HepG2 (cell line): ENCODE measurements at regions not wholly inside any gene's neighbourhood (a gene's known extent, or its start where the extent isn't known, plus 50 kb on each side); places are given as distances from the start of the nearest gene placed in this dataset.

ENCODE experiments used
- ARNT ChIP-seq: fragments of 450-650 bp; IDR thresholded peaks from 2 replicates; pipeline ENCODE4 v1.6.1; 2017
- ARNT2 ChIP-seq: sonication (generic); formaldehyde crosslinking; IDR thresholded peaks from 2 replicates; pipeline ENCODE4 v1.8.0; 2022; ENCODE audit warnings: mild to moderate bottlenecking, low read depth, missing genetic modification reagents, moderate library complexity
- CAMTA2 ChIP-seq: sonication (generic); formaldehyde crosslinking; IDR thresholded peaks from 2 replicates; pipeline ENCODE4 v1.4.0; 2020; ENCODE audit warnings: mild to moderate bottlenecking, missing genetic modification reagents, borderline replicate concordance
- GFI1 ChIP-seq: sonication (generic); formaldehyde crosslinking; IDR thresholded peaks from 2 replicates; pipeline ENCODE4 v1.5.0; 2020; ENCODE audit warnings: missing genetic modification reagents, mild to moderate bottlenecking, borderline replicate concordance
- HOXA7 ChIP-seq: sonication (generic); formaldehyde crosslinking; IDR thresholded peaks from 2 replicates; pipeline ENCODE4 v1.8.1; 2022; ENCODE audit warnings: mild to moderate bottlenecking, missing genetic modification reagents, moderate library complexity
- MLXIP ChIP-seq: sonication (generic); formaldehyde crosslinking; IDR thresholded peaks from 2 replicates; pipeline ENCODE4 v1.9.0; 2021; ENCODE audit warnings: missing genetic modification reagents, borderline replicate concordance
- NCOA1 ChIP-seq: sonication (generic); formaldehyde crosslinking; IDR thresholded peaks from 2 replicates; pipeline ENCODE4 v1.9.0; 2021; ENCODE audit warnings: missing genetic modification reagents
- POLR2AphosphoS5 ChIP-seq: IDR thresholded peaks from 2 replicates; pipeline ENCODE4 v1.6.1; 2012; ENCODE audit warnings: low read depth, low read length
- PTBP1 ChIP-seq: fragments of 200-400 bp; formaldehyde crosslinking; IDR thresholded peaks from 2 replicates; pipeline ENCODE4 v1.6.1; 2018; ENCODE audit warnings: low read length, low read depth; ENCODE audit not compliant: poor library complexity, severe bottlenecking
- SRSF4 ChIP-seq: fragments of 200-400 bp; formaldehyde crosslinking; IDR thresholded peaks from one replicate; pipeline ENCODE4 v1.6.1; 2018; ENCODE audit warnings: mild to moderate bottlenecking, low read depth, low read length, moderate library complexity; ENCODE audit not compliant: poor library complexity, severe bottlenecking
- TCF12 ChIP-seq, 2 experiments: fragments of 450-650 bp in 1 of 2; sonication (generic) in 1 of 2; formaldehyde crosslinking in 1 of 2; IDR thresholded peaks; 2 replicates each; pipeline versions ENCODE4 v1.6.1 to v1.8.0; 2017 to 2022; ENCODE audit warnings: antibody characterized with exemption in 1 of 2, mild to moderate bottlenecking in 1 of 2, missing genetic modification reagents in 1 of 2, moderate library complexity in 1 of 2
- YY1 ChIP-seq: IDR thresholded peaks from 2 replicates; pipeline ENCODE4 v1.6.1; 2011; ENCODE audit warnings: low read length, low read depth, moderate library complexity, mild to moderate bottlenecking; ENCODE audit not compliant: insufficient read depth, insufficient replicate concordance
- ZBTB37 ChIP-seq: sonication (generic); formaldehyde crosslinking; IDR thresholded peaks from 2 replicates; pipeline ENCODE4 v1.4.0; 2020; ENCODE audit warnings: mild to moderate bottlenecking, missing genetic modification reagents
- ZNF274 ChIP-seq: sonication (generic); formaldehyde crosslinking; IDR thresholded peaks from 2 replicates; pipeline ENCODE4 v1.5.1; 2020; ENCODE audit warnings: mild to moderate bottlenecking, missing genetic modification reagents
- ZNF292 ChIP-seq: sonication (generic); formaldehyde crosslinking; IDR thresholded peaks from 2 replicates; pipeline ENCODE4 v1.8.1; 2022; ENCODE audit warnings: mild to moderate bottlenecking, low read depth, missing genetic modification reagents, borderline replicate concordance
- ZNF766 ChIP-seq: sonication (generic); formaldehyde crosslinking; IDR thresholded peaks from 2 replicates; pipeline ENCODE4 v1.5.0; 2020; ENCODE audit warnings: missing genetic modification reagents, borderline replicate concordance
- ZNF777 ChIP-seq: sonication (generic); formaldehyde crosslinking; IDR thresholded peaks from 2 replicates; pipeline ENCODE4 v1.4.0; 2020; ENCODE audit warnings: missing genetic modification reagents
- ZNF788 ChIP-seq: sonication (generic); formaldehyde crosslinking; IDR thresholded peaks from 2 replicates; pipeline ENCODE4 v1.5.0; 2020; ENCODE audit warnings: mild to moderate bottlenecking, missing genetic modification reagents, borderline replicate concordance
- ZNF841 ChIP-seq: sonication (generic); formaldehyde crosslinking; IDR thresholded peaks from 2 replicates; pipeline ENCODE4 v1.8.1; 2023; ENCODE audit warnings: missing genetic modification reagents, borderline replicate concordance
- ZNF878 ChIP-seq: sonication (generic); formaldehyde crosslinking; IDR thresholded peaks from 2 replicates; pipeline ENCODE4 v1.8.1; 2023; ENCODE audit warnings: mild to moderate bottlenecking, missing genetic modification reagents, moderate library complexity
- TF ChIP-seq, protein P1 (sequence below): sonication (generic); formaldehyde crosslinking; IDR thresholded peaks from 2 replicates; pipeline ENCODE4 v1.5.1; 2020; ENCODE audit warnings: mild to moderate bottlenecking, missing genetic modification reagents
- TF ChIP-seq, protein P2 (sequence below): sonication (generic); formaldehyde crosslinking; IDR thresholded peaks from 2 replicates; pipeline ENCODE4 v1.8.0; 2022; ENCODE audit warnings: mild to moderate bottlenecking, missing genetic modification reagents, moderate library complexity

DNA sequence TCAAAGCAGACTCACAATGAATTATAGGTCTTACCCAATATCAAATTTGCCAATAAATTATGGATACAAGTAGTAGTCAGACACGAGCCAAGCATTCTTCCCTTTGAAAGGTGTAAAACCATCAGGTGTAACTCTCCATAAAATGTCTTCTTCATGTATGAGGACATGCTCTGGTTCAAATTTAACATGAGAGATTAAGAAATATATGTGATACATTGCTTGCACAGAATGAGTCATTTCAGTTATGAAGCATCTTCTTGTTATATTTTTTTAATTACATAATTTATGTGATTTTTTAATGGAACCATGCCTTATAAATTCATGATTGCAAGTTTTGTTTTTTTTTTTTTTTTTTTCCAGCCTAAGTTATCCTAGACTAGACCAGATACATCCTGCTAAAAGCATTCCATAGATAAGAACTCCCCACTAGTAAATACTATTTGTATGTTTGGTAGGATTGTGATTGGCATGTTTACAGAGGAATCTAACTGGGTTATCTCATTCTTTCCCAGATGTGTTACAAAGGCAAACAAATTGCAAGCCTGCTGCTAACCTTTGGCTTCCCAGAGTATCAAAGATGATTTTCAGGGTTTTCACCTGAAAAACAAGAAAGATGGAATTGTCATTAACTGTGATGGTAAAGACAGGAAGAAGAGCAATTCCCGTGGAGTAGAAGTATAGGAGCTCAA lies 621.9 kb downstream of the XIRP2 start (continued):
- TF ChIP-seq, protein P1, sequence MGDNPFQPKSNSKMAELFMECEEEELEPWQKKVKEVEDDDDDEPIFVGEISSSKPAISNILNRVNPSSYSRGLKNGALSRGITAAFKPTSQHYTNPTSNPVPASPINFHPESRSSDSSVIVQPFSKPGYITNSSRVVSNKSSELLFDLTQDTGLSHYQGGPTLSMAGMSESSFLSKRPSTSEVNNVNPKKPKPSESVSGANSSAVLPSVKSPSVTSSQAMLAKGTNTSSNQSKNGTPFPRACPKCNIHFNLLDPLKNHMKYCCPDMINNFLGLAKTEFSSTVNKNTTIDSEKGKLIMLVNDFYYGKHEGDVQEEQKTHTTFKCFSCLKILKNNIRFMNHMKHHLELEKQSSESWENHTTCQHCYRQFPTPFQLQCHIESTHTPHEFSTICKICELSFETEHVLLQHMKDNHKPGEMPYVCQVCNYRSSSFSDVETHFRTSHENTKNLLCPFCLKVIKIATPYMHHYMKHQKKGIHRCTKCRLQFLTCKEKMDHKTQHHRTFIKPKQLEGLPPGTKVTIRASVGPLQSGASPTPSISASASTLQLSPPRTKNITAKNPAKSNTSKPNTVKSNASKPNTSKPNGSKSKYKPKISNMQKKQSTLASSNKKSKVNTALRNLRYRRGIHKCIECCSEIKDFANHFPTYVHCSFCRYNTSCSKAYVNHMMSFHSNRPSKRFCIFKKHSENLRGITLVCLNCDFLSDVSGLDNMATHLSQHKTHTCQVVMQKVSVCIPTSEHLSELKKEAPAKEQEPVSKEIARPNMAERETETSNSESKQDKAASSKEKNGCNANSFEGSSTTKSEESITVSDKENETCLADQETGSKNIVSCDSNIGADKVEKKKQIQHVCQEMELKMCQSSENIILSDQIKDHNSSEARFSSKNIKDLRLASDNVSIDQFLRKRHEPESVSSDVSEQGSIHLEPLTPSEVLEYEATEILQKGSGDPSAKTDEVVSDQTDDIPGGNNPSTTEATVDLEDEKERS (CRISPR knock-in tag) = no peak
- TF ChIP-seq ZNF878 (CRISPR knock-in tag) (no peak; the same call in 1 of the 2 replicates), ARNT (no peak), ZNF274 (no peak), ZNF777 (CRISPR knock-in tag) (no peak), ZBTB37 (CRISPR knock-in tag) (no peak), PTBP1 (no peak), ZNF841 (no peak), CAMTA2 (CRISPR knock-in tag) (no peak), SRSF4 (no peak), GFI1 (peak; percentile 78), MLXIP (CRISPR knock-in tag) (no peak), NCOA1 (CRISPR knock-in tag) (0 out of 2 replicates have a peak, but pooled peaks have one; percentile 46), ARNT2 (CRISPR knock-in tag) (no peak), HOXA7 (CRISPR knock-in tag) (no peak), ZNF788 (CRISPR knock-in tag) (no peak), ZNF292 (no peak), POLR2AphosphoS5 (no peak), TCF12 (IDR thresholded peaks at IDR 0.05) (no peak), TCF12 (CRISPR knock-in tag; IDR thresholded peaks at IDR 0.05) (0 out of 2 replicates have a peak, but pooled peaks have one; percentile 50), ZNF766 (no peak), YY1 (no peak)
- TF ChIP-seq, protein P2, sequence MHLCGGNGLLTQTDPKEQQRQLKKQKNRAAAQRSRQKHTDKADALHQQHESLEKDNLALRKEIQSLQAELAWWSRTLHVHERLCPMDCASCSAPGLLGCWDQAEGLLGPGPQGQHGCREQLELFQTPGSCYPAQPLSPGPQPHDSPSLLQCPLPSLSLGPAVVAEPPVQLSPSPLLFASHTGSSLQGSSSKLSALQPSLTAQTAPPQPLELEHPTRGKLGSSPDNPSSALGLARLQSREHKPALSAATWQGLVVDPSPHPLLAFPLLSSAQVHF (CRISPR knock-in tag) = no peak
